Thyroid gland (tissue), 4 donors: ENCODE measurements at regions not wholly inside any gene's neighbourhood (a gene's known extent, or its start where the extent isn't known, plus 50 kb on each side); places are given as distances from the start of the nearest gene placed in this dataset.

Source experiments
- CTCF ChIP-seq, 6 experiments: fragments of 200-600 bp in 3 of 6; fragments of 450-650 bp in 3 of 6; sonication (generic) in 3 of 6; IDR thresholded peaks; one replicate each; pipeline ENCODE4 v1.5.1; 2016 to 2019; ENCODE audit warnings: antibody characterized with exemption in 6 of 6, mild to moderate bottlenecking in 2 of 6, inconsistent platforms in 1 of 6, moderate library complexity in 1 of 6
- POLR2A ChIP-seq, 2 donors: fragments of 450-650 bp; IDR thresholded peaks; one replicate each; pipeline ENCODE4 v1.6.1; 2017; ENCODE audit warnings: antibody characterized with exemption in 2 of 2, mild to moderate bottlenecking in 2 of 2, moderate library complexity in 1 of 2

DNA sequence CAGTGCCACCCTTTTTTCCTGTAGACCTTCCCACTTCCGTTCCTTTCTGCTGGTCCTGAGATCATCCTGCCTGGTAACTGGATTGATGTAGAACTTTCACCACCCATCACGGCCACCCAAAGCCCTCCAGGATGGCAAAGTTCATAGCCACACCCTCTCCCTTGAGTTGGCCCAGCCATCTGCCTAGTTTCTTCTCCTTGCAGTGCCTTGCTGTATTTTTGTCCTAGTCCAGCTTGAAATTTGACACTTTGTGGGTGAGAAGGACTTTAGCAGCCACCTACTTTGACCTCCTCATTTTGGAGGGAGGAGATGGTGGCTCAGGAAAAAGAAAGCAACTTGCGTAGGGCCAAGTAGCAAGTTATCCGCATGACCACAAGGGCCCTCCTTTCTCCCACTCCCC is 140.7 kb downstream of the BUB3 start:
- TF ChIP-seq CTCF (IDR thresholded peaks at IDR 0.05) (no peak), POLR2A (IDR thresholded peaks at IDR 0.05) (no peak)
